ENCODE measurements at regions not wholly inside any gene's neighbourhood (a gene's known extent, or its start where the extent isn't known, plus 50 kb on each side); places are given as distances from the start of the nearest gene placed in this dataset.

DNA sequence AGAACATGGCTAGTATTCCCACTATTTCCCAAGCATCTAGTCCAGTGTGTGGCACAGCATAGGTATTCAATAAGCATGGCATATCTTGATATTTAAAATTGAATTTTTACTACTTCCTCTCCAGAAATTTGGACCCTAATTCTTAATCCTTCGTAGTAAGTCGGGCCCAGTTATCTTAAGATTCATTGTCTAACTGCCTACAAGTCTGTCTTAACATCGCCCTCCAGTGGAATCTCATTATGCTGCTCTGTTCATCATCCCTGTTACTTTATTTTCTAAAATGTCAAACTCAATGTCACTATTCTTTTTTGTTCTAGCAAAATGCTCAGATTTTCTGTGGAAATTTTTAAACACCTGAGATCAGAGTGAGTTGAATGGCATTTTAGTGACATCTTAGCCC is 606.2 kb downstream of the KLHL13 start:
- TF ChIP-seq FOXP2 (optimal IDR thresholded peaks at IDR 0.05; ENCODE audit: control extremely low read depth, extremely low read length, insufficient read depth), result no peak
- TF ChIP-seq EZH2 (IDR thresholded peaks at IDR 0.05), result no peak
- no peak for TF ChIP-seq POLR2AphosphoS5 (IDR thresholded peaks at IDR 0.05; ENCODE audit: borderline replicate concordance, low read depth, low read length)
- Histone ChIP-seq H3K36me3 (ENCODE audit: insufficient read depth, low read length) (no peaks in the 10 kb centered on the region), H3K27ac (no peak overlapping the region), H3K9ac (ENCODE audit: insufficient read length) (no peak overlapping the region), H3K4me3 (no peak overlapping the region), H3K9me3 (ENCODE audit: low read depth, low read length) (no peaks in the 10 kb centered on the region)
- DNase-seq (ENCODE audit: low read depth, low spot score), result peak; percentile 14

DNA sequence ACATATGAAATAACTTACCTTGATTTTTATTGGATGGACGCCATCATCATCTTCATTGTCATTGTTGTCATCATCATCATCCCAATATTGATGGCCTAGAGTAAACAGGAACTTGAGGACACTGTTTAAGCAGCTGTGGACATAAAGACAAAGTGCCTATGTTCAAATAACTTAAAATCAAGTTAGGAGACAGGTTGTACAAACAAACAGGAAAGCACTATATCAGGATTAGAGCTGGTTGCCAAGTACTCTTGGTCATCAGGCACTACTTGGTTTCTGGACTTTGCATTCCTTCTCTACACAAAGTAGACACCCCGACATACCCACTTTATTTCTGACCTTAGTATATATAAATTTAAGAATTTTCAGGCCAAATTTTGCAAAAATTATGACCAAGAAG is 608.6 kb downstream of the KLHL13 start:
- Histone ChIP-seq H3K9ac (ENCODE audit: insufficient read length) (no peak overlapping the region), H3K4me3 (no peak overlapping the region), H3K36me3 (ENCODE audit: insufficient read depth, low read length) (no peaks in the 10 kb centered on the region), H3K9me3 (ENCODE audit: low read depth, low read length) (no peaks in the 10 kb centered on the region), H3K27ac (no peak overlapping the region)
- TF ChIP-seq FOXP2 (optimal IDR thresholded peaks at IDR 0.05; ENCODE audit: control extremely low read depth, extremely low read length, insufficient read depth) (no peak), POLR2AphosphoS5 (IDR thresholded peaks at IDR 0.05; ENCODE audit: borderline replicate concordance, low read depth, low read length) (no peak), EZH2 (IDR thresholded peaks at IDR 0.05) (no peak)
- DNase-seq (ENCODE audit: low read depth, low spot score), result no peak

DNA sequence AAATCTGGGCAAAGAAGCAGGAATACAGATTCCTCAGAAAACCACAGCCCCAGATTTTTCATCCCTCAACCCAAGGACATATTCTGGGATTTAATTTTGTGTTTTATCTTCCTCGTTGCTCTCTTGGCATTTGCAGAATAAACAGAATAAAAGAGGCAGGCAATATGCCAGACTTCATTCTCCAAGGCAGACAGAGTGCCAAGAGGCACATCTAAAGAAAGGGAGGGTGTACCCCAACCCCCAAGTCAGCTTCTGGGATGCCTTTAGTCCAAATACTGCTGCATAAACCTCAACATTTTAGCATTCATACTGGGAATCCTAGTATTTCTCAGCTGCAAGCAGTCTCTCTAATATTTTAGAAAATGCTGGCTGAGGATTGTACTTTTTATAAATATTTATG is 629.2 kb downstream of the KLHL13 start:
- no peak overlapping the region for H3K27ac ChIP-seq
- no peak for DNase-seq (ENCODE audit: low read depth, low spot score)
- no peaks in the 10 kb centered on the region for H3K36me3 ChIP-seq (ENCODE audit: insufficient read depth, low read length)
- H3K9me3 ChIP-seq (ENCODE audit: low read depth, low read length), result no peaks in the 10 kb centered on the region
- H3K9ac ChIP-seq (ENCODE audit: insufficient read length), result no peak overlapping the region
- no peak overlapping the region for H3K4me3 ChIP-seq
- TF ChIP-seq POLR2AphosphoS5 (IDR thresholded peaks at IDR 0.05; ENCODE audit: borderline replicate concordance, low read depth, low read length) (no peak), FOXP2 (optimal IDR thresholded peaks at IDR 0.05; ENCODE audit: control extremely low read depth, extremely low read length, insufficient read depth) (no peak), EZH2 (IDR thresholded peaks at IDR 0.05) (no peak)

DNA sequence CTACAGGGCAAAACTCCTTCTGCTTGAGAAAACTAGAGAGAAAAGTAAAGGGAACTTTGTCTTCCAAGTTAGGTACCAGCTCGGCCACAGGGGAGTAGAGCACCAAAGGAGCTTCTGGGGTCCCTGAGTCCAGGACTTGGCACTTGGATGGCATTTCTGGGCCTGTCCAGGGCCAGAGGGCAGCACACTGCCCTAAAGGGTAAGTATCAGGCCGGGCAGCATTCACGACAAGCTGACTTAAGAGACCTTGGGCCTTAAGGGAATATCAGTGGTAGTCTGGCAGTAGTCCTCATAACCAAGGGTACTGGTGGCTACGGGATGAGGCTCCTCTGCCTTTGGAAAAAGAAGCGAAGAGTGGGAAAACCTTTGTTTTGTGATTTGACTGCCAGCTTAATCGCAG is 632.7 kb downstream of the KLHL13 start:
- no peaks in the 10 kb centered on the region for H3K9me3 ChIP-seq (ENCODE audit: low read depth, low read length)
- DNase-seq (ENCODE audit: low read depth, low spot score), result no peak
- H3K36me3 ChIP-seq (ENCODE audit: insufficient read depth, low read length), result no peaks in the 10 kb centered on the region
- no peak for TF ChIP-seq EZH2 (IDR thresholded peaks at IDR 0.05)
- no peak for TF ChIP-seq FOXP2 (optimal IDR thresholded peaks at IDR 0.05; ENCODE audit: control extremely low read depth, extremely low read length, insufficient read depth)
- TF ChIP-seq POLR2AphosphoS5 (IDR thresholded peaks at IDR 0.05; ENCODE audit: borderline replicate concordance, low read depth, low read length), result no peak
- no peak overlapping the region for H3K27ac ChIP-seq
- H3K9ac ChIP-seq (ENCODE audit: insufficient read length), result no peak overlapping the region
- H3K4me3 ChIP-seq, result no peak overlapping the region

DNA sequence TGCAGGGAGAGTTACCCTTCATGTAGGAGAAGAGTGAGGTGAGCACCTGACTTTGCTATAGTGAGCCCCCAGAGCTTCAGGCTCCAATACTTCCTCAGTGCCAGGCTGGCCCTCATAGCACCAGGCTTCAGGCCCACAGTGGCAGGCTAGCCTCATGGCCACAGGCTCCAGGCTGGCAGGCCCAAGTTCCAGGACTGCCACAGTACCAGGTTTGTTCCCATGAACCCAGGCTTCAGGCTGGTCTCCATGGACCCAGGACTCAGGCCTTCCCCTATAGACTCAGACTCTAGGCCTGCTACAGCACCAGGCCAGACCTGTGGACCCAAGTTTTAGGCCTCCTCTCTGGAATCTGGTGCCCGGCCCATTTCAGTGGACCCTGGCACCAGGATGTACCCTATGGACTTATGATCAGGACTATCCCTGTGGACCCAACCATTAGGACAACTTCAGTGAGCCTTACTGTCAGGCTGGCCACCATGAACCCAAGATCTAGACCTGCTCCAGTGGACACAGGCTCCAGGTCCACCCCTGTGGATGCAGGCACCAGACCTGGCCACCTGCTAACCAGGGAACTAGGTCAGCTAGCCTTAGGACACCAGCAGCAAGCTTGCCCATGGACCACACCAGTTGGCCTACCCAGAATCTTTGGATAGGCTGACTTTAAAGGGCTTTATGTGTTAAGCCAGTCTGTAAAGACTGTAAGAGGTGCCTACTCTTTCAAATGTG is 658.2 kb downstream of the KLHL13 start:
- Histone ChIP-seq H3K9ac (ENCODE audit: insufficient read length) (no peak overlapping the region), H3K27ac (no peak overlapping the region), H3K36me3 (ENCODE audit: insufficient read depth, low read length) (no peaks in the 10 kb centered on the region), H3K4me3 (no peak overlapping the region), H3K9me3 (ENCODE audit: low read depth, low read length) (no peaks in the 10 kb centered on the region)
- TF ChIP-seq FOXP2 (optimal IDR thresholded peaks at IDR 0.05; ENCODE audit: control extremely low read depth, extremely low read length, insufficient read depth), result no peak
- no peak for TF ChIP-seq POLR2AphosphoS5 (IDR thresholded peaks at IDR 0.05; ENCODE audit: borderline replicate concordance, low read depth, low read length)
- no peak for TF ChIP-seq EZH2 (IDR thresholded peaks at IDR 0.05)
- DNase-seq (ENCODE audit: low read depth, low spot score), result no peak

DNA sequence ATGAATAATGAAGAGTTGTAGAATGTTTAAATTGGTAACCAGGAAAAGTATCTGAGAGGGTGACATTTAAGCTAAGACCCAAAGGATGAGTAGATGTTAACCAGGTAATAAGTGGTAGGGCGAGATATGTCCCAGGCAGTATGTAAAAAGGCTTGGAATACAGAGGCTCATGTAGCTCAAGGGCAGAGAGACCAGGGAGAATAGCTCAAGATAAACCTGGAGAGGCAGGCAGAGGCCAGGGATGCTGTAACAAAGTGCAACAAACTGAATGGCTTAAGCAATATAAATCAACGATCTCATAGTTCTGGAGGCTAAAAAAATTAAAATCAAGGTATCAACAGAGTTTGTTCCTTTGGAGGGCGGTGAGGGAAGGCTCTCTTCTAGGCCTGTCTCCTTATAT is 660.8 kb downstream of the KLHL13 start:
- TF ChIP-seq POLR2AphosphoS5 (IDR thresholded peaks at IDR 0.05; ENCODE audit: borderline replicate concordance, low read depth, low read length) (no peak), FOXP2 (optimal IDR thresholded peaks at IDR 0.05; ENCODE audit: control extremely low read depth, extremely low read length, insufficient read depth) (no peak), EZH2 (IDR thresholded peaks at IDR 0.05) (no peak)
- Histone ChIP-seq H3K27ac (no peak overlapping the region), H3K36me3 (ENCODE audit: insufficient read depth, low read length) (no peaks in the 10 kb centered on the region), H3K9me3 (ENCODE audit: low read depth, low read length) (no peaks in the 10 kb centered on the region), H3K4me3 (no peak overlapping the region), H3K9ac (ENCODE audit: insufficient read length) (no peak overlapping the region)
- no peak for DNase-seq (ENCODE audit: low read depth, low spot score)

DNA sequence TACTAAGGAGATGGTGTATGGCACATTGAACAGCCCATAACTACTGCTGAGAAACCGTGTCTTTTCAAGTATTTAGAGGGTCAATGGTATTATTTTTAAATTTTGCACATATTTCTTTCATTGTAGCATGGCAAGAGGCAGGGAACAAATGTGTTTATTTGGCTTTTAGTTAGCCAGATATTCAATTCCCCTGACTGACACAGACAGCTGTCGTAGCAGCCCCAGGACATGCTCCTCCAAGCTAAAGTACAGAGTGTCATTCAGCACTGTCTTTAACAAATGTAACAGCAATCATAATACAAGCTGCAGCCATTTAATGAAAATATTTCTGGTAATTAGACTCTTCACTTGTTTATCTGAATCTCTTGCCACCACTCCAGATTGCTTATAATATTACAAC is 687.1 kb downstream of the KLHL13 start:
- no peak for DNase-seq (ENCODE audit: low read depth, low spot score)
- TF ChIP-seq FOXP2 (optimal IDR thresholded peaks at IDR 0.05; ENCODE audit: control extremely low read depth, extremely low read length, insufficient read depth) (no peak), POLR2AphosphoS5 (IDR thresholded peaks at IDR 0.05; ENCODE audit: borderline replicate concordance, low read depth, low read length) (no peak), EZH2 (IDR thresholded peaks at IDR 0.05) (no peak)
- no peaks in the 10 kb centered on the region for H3K36me3 ChIP-seq (ENCODE audit: insufficient read depth, low read length)
- H3K4me3 ChIP-seq, result no peak overlapping the region
- no peak overlapping the region for H3K27ac ChIP-seq
- H3K9me3 ChIP-seq (ENCODE audit: low read depth, low read length), result no peaks in the 10 kb centered on the region
- H3K9ac ChIP-seq (ENCODE audit: insufficient read length), result no peak overlapping the region

DNA sequence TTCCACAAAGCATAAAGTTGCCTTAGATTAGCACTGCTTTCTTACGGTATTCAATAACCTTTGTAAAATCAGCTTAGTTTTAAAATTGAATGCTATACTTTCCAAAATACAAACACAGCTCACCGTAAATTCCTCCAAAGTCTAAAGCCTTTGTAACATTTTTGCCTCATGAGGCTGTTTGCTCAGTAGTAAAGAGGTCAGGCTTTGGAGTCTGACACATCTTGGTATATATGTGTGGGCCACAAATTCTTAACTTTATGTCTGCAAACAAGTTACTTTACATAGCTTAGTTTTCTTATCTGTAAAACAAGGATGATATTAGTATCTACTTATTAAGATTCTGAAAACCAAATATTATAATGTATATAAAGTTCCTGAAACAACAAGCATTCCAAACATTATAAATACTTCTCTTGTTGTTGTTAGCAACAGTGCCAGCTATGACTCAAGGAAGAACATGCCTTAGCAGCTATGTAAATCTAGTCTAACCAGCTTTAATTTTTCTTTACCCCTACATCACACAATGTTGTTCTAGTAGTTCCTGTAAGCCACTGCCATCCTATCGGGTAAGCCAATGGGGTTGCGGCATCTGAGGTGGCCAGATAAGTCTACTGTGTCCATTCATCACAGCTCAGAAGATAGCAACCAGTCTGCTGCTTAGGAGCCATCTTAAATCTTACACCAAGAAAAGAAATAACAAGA is 709.0 kb downstream of the KLHL13 start:
- Histone ChIP-seq H3K9me3 (ENCODE audit: low read depth, low read length) (no peaks in the 10 kb centered on the region), H3K4me3 (no peak overlapping the region), H3K27ac (no peak overlapping the region), H3K9ac (ENCODE audit: insufficient read length) (no peak overlapping the region), H3K36me3 (ENCODE audit: insufficient read depth, low read length) (no peaks in the 10 kb centered on the region)
- TF ChIP-seq POLR2AphosphoS5 (IDR thresholded peaks at IDR 0.05; ENCODE audit: borderline replicate concordance, low read depth, low read length), result no peak
- TF ChIP-seq FOXP2 (optimal IDR thresholded peaks at IDR 0.05; ENCODE audit: control extremely low read depth, extremely low read length, insufficient read depth), result no peak
- TF ChIP-seq EZH2 (IDR thresholded peaks at IDR 0.05), result no peak
- DNase-seq (ENCODE audit: low read depth, low spot score), result no peak
